T-helper 17 cell (primary cell): ENCODE measurements at regions not wholly inside any gene's neighbourhood (a gene's known extent, or its start where the extent isn't known, plus 50 kb on each side); places are given as distances from the start of the nearest gene placed in this dataset.
"Not testable (repeated sequence)": the region's sequence is repeated elsewhere in the genome, so short reads cannot be mapped to it uniquely, and the experiment has no call there.

ENCODE experiments used
- ATAC-seq: fragments of 150-1000 bp; cut with Tn5 transposase; 2 replicates; pipeline ENCODE4 v1.10.0; 2021; ENCODE audit warnings: mild to moderate bottlenecking, moderate library complexity
- DNase-seq, 3 donors: peaks; one replicate each; pipeline versions ENCODE4 v3.0.0 to v3.0.0-alpha.2; 2020 to 2021
- H3K9me3 ChIP-seq: one replicate; pipeline ENCODE4 v1.7.0; 2013; ENCODE audit warnings: low read length, mild to moderate bottlenecking; ENCODE audit not compliant: control insufficient read depth, poor library complexity, severe bottlenecking
- H3K27ac Mint-ChIP-seq: one replicate; pipeline ENCODE4 v1.8.0; 2022; ENCODE audit warnings: mild to moderate bottlenecking, moderate library complexity, mixed read lengths
- H3K27me3 Mint-ChIP-seq: one replicate; pipeline ENCODE4 v1.8.0; 2022; ENCODE audit warnings: mixed read lengths
- H3K36me3 Mint-ChIP-seq: one replicate; pipeline ENCODE4 v1.8.0; 2022; ENCODE audit warnings: low read depth, mixed read lengths
- H3K4me1 Mint-ChIP-seq: one replicate; pipeline ENCODE4 v1.8.0; 2022; ENCODE audit warnings: mild to moderate bottlenecking, mixed read lengths
- H3K4me3 Mint-ChIP-seq: one replicate; pipeline ENCODE4 v1.8.0; 2022; ENCODE audit warnings: mild to moderate bottlenecking, moderate library complexity, mixed read lengths

DNA sequence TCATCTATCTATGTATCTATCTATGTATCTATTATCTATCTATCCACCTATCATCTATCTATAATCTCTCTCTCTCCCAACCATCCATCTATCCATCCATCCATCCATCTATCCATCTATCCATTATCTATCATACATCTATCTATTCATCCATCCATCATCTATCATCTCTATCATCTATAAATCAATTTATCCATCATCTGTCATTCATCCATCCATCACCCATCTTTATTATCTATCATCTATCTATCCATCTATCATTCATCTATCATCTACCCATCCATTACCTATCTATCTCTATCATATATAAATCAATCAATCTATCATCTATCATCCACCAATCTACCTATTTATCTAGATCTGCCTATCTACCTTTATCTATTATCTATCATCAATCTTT is 69.4 kb upstream of the PPP2R3B start:
- Mint-ChIP-seq H3K27me3 (no peaks in the 10 kb centered on the region), H3K4me1 (no peaks in the 10 kb centered on the region), H3K36me3 (no peaks in the 10 kb centered on the region), H3K4me3 (no peak overlapping the region), H3K27ac (no peak overlapping the region)
- no peak for DNase-seq
- no peaks in the 10 kb centered on the region for H3K9me3 ChIP-seq
- ATAC-seq: no peak

DNA sequence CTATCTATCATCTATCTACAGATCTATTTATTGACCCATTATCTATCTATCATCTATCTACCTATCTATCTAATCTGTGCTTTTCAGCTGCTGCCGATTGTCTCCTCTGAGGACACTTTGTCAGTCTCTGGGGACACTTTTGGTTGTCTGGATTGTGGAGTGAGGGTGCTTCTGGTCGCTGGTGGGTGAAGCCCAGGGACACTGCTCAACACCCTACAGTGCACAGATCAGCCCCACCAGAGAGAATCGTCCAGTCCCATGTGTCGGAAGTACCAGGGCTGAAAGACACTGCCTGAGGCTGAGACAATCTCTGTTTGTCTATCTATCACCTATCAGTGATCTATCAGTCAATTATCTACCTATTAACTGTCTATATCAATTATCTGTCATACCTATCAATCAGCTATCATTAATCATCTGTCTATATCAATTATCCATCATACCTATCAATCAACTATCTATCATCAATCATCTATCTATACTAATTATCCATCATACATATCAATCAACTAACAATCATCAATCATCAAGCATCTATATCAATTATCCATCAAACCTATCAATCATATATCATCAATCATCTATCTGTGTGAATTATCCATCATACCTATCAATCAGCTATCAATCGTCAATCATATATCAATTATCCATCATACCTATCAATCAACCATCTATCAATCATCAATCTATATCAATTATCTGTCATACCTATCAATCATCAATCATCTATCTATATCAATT is 70.0 kb upstream of the PPP2R3B start:
- Mint-ChIP-seq H3K27me3 (no peaks in the 10 kb centered on the region), H3K4me3 (no peak overlapping the region), H3K27ac (no peak overlapping the region), H3K4me1 (no peaks in the 10 kb centered on the region), H3K36me3 (no peaks in the 10 kb centered on the region)
- ATAC-seq (no peak), DNase-seq (no peak)
- no peaks in the 10 kb centered on the region for H3K9me3 ChIP-seq

DNA sequence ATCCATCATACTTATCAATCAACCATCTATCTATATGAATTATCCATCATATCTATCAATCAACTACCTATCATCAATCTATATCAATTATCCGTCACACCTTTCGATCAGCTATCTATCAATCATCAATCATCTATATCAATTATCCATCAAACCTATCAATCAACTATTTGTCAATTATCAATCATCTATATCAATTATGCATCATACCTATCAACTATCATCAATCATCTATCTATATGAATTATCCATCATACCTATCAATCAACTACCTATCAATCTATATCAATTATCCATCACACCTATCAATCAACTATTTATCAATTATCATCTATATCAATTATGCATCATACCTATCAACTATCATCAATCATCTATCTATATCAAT is 70.6 kb upstream of the PPP2R3B start:
- Mint-ChIP-seq H3K4me3 (no peak overlapping the region), H3K27ac (no peak overlapping the region), H3K36me3 (no peaks in the 10 kb centered on the region), H3K4me1 (no peaks in the 10 kb centered on the region), H3K27me3 (no peaks in the 10 kb centered on the region)
- DNase-seq: no peak
- H3K9me3 ChIP-seq: no peaks in the 10 kb centered on the region
- ATAC-seq: no peak

DNA sequence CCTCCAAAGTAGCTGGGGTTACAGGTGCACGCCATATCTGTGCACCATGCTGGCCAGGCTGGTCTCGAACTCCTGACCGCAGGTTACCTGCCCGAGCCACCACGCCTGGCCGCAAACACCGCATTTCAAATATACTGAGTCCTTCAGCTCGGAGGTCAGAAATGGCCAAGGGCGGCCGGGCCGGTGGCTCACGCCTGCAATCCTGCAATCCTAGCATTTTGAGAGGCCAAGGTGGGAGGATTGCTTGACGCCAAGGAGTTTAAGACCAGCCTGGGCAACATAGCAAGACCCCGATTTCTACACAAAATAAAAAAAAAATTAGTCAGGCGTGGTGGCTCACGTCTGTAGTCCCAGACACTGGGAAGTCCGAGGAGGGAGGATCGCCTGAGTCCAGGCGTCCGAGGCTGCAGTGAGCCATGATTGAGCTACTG is 71.9 kb upstream of the PPP2R3B start:
- Mint-ChIP-seq H3K4me3 (no peak overlapping the region), H3K27me3 (no peaks in the 10 kb centered on the region)

DNA sequence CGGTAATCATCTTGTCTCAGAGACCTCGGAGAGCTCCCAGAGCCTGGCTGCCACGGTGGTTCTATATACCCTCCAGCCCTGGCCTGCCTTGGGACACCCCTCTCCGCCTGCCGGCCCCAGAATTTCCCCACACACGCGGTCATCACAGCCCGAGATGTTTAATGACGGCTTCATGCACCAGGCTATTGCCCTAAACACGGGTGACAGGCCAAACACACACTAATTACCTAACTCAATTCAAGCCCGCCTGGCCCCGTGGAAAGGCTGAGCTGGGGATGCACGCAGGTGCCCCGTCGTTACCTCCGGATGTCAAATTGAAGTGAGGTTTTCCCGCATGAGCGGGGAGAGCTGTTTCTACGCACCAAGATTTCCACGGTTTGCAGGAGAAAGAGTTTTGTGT is 72.9 kb upstream of the PPP2R3B start:
- H3K9me3 ChIP-seq: no peaks in the 10 kb centered on the region
- ATAC-seq (no peak), DNase-seq (no peak)
- Mint-ChIP-seq H3K27ac (no peak overlapping the region), H3K27me3 (no peaks in the 10 kb centered on the region), H3K36me3 (no peaks in the 10 kb centered on the region), H3K4me1 (no peaks in the 10 kb centered on the region), H3K4me3 (no peak overlapping the region)

More for the DNA sequence above, 71.9 kb upstream of the PPP2R3B start:
- DNase-seq: no peak
- H3K4me1 Mint-ChIP-seq: no peaks in the 10 kb centered on the region
- no peaks in the 10 kb centered on the region for H3K9me3 ChIP-seq
- H3K36me3 Mint-ChIP-seq: no peaks in the 10 kb centered on the region
- H3K27ac Mint-ChIP-seq: no peak overlapping the region
- ATAC-seq: no peak

DNA sequence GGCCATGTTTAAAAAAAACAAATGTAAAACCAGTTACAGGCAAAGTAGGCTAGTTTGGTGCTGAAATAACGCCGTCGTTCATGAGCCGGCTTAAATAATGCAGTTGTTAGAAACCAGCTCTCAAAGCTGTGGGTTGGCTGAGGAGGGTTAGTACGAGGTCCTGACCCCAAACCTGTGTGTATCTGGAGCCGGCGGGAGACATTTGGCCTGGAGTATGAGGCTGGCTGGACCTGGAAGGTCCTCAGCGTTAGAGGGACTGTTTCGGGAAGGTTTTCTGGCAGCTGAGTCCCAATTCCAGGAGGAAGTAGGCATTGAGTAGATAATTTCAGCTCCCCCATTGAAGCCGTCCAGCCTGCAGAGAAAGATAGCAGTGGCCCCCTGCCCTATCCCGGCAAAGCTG is 73.4 kb upstream of the PPP2R3B start:
- no peak overlapping the region for H3K4me3 Mint-ChIP-seq
- no peaks in the 10 kb centered on the region for H3K9me3 ChIP-seq
- no peak overlapping the region for H3K27ac Mint-ChIP-seq
- no peak for ATAC-seq
- H3K27me3 Mint-ChIP-seq: no peaks in the 10 kb centered on the region
- no peaks in the 10 kb centered on the region for H3K4me1 Mint-ChIP-seq
- DNase-seq: no peak
- H3K36me3 Mint-ChIP-seq: no peaks in the 10 kb centered on the region

DNA sequence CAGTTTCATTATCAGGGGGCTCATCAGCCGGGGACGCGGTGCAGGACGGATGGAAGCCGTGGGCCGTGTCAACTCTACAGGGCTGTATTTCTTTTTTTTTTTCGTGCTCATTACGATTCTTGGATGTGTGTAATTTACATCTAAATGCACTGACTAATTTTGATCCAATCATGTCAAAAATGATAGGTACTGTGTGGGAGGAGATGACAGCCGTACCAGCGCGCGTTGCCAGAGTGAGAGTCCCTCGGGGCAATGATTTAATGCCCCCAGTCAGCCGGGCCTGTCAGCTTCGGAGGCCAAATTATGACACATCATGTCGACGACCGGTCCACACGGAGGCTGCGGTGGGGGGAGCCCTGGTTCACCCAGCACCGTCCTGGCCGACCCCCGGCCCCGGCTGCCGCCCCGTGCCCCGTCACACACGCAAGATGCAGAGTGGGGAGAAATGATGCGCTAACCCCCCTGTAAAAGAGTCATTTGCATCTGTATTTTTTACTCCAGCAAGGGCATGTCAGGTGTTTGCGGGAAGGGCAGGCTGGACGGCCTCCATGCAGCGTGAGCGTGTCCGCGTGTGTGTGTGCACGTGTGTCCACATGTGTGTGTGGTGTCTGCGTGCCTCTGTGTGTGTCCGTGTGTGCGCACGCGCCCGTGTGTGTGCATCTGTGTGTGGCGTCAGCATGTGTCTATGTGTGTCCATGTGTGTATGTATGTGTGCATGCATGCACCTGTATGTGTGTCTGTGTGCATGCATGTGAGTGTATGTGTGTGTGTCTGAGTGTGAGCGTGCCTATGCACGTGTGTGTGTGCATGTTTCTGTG is 74.3 kb upstream of the PPP2R3B start:
- H3K36me3 Mint-ChIP-seq: no peaks in the 10 kb centered on the region
- ATAC-seq: no peak
- H3K4me1 Mint-ChIP-seq: no peaks in the 10 kb centered on the region
- H3K27ac Mint-ChIP-seq: no peak overlapping the region
- no peak overlapping the region for H3K4me3 Mint-ChIP-seq
- no peak for DNase-seq
- H3K27me3 Mint-ChIP-seq: no peaks in the 10 kb centered on the region
- H3K9me3 ChIP-seq: no peaks in the 10 kb centered on the region

DNA sequence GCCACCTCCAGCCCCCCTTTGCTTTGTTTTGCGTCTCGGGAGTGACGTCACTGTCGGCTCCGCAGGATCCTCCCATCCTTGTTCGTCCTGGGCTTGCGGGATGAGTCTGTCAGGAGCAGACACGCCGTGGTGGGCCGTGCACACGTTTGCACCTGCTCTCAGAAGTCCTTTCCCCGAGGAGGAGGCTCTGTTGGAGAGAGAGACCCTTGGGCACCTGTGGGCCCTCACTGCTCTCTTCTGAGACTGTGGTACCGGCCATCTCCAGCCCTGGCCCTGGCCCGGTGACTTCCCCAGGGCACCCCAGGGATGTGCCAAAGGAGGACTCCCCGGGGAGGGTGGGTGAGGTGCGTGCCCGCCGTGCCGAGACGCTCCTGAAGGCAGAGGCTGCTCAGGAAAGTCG is 76.1 kb upstream of the PPP2R3B start:
- Mint-ChIP-seq H3K4me3 (no peak overlapping the region), H3K27me3 (no peaks in the 10 kb centered on the region), H3K27ac (no peak overlapping the region), H3K36me3 (no peaks in the 10 kb centered on the region), H3K4me1 (no peaks in the 10 kb centered on the region)
- no peaks in the 10 kb centered on the region for H3K9me3 ChIP-seq
- ATAC-seq (no peak), DNase-seq (no peak)

DNA sequence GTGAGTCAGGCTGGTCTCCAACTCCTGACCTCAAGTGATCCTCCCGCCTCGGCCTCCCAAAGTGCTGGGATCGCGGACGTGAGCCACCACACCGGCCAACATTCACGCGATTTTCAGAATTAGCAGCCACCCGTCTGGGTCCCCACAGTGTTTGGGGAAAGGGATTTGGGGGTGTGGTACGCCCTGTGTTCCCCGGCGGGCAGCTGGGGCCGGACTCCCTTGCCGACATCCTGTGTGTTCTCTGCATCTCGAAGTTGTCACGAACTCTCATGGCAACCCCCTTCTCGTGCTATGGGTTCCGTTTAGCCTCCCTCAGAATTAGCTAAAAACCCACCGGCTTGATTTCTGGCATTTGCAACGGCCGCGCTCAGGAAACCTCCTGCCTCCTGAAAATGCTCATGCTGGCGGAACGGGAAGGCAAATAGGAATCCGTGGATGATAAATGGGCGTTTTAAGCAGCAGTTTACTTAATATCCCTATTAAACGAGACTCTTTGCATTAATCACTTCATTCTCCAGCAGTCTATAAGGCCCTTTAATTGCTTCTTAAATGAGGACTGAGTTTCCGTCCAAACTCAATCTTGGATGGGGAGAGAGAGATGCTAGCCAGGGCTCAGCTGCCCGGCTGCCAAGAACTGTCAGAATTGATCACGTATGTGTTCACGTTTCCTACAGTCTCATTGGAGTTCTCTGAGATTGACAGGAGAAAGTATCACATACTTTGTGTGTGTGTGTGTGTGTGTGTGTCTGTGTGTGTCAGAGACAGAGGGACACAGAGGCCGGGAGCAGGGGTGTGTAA is 78.9 kb upstream of the PPP2R3B start:
- H3K27me3 Mint-ChIP-seq: no peaks in the 10 kb centered on the region
- DNase-seq: no peak
- H3K27ac Mint-ChIP-seq: no peak overlapping the region
- H3K4me1 Mint-ChIP-seq: no peaks in the 10 kb centered on the region
- H3K36me3 Mint-ChIP-seq: no peaks in the 10 kb centered on the region
- ATAC-seq: no peak
- no peaks in the 10 kb centered on the region for H3K9me3 ChIP-seq
- no peak overlapping the region for H3K4me3 Mint-ChIP-seq

DNA sequence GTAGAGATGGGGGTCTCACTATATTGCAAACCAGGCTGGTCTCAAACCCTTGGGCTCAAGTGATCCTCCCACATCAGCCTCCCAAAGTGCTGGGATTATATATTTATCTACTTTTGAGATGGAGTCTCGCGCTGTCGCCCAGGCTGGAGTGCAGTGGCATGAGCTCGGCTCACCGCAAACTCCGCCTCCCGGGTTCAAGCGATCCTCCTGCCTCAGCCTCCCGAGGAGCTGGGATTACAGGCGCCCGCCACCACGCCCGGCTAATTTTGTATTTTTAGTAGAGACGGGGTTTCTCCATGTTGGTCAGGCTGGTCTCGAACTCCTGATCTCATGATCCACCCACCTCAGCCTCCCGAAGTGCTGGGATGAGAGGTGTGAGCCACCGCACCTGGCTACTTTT is 80.1 kb upstream of the PPP2R3B start:
- not testable (repeated sequence) for H3K9me3 ChIP-seq, H3K4me3 Mint-ChIP-seq, H3K36me3 Mint-ChIP-seq, H3K4me1 Mint-ChIP-seq, H3K27ac Mint-ChIP-seq, H3K27me3 Mint-ChIP-seq, DNase-seq, ATAC-seq

DNA sequence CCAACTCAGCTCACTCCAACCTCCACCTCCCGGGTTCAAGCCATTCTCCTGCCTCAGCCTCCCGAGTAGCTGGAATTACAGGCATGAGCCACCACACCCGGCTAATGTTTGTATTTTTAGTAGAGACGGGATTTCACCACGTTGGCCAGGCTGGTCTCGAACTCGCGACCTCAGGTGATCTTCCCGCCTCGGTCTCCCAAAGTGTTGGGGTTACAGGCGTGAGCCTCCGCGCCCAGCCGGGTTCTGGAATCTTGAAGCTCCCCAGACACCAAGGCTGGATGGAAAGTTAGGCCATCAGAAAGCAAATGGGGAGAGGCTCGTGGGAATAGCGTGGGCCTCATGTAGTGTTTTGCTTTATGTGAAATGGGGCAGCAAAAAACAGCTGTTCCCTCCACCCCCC is 81.0 kb upstream of the PPP2R3B start:
- H3K36me3 Mint-ChIP-seq, H3K4me3 Mint-ChIP-seq, H3K9me3 ChIP-seq, DNase-seq, H3K27ac Mint-ChIP-seq, ATAC-seq, H3K4me1 Mint-ChIP-seq, H3K27me3 Mint-ChIP-seq: not testable (repeated sequence)

DNA sequence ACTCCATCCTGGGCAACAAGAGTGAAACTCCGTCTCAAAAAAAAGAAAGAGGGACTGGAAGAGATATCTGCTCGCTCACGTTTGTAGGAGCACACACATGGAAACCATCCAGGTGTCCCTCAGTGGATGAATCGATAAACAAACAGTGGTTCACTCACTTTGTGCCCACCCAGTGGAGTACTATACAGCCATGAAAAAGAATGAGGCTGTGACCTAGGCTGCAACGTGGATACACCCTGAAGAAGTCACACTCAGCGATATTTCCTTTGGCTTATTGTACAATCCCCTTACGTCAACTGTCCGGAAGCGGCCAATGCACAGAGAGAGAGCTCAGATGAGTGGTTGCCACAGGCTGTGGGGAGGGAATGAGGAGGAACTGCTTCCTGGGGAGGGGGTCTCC is 82.3 kb upstream of the PPP2R3B start:
- Mint-ChIP-seq H3K4me3 (no peak overlapping the region), H3K27me3 (no peaks in the 10 kb centered on the region), H3K27ac (no peak overlapping the region), H3K36me3 (no peaks in the 10 kb centered on the region), H3K4me1 (no peaks in the 10 kb centered on the region)
- ATAC-seq (no peak), DNase-seq (no peak)
- no peaks in the 10 kb centered on the region for H3K9me3 ChIP-seq

DNA sequence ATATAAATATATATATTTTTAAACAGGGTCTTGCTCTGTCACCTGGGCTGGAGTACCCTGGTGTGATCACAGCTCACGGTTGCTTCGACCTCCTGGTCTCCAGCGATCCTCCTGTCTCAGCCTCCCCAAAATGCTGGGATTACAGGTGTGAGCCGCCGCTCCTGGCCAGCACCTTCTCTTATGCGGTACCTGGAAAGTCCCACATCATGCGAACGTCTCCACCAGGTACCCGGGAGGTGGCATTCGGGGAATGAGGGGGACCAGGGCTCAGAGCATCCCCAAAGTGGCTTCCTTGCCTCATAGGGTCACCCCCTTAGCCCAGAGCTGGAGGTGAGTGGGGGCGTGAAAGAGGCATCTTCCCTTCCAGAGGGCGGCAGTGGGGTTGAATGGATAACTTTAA is 84.0 kb upstream of the PPP2R3B start:
- no peaks in the 10 kb centered on the region for H3K9me3 ChIP-seq
- no peak for ATAC-seq
- Mint-ChIP-seq H3K27me3 (peaks cover 1% of the 10 kb centered on the region), H3K27ac (no peak overlapping the region), H3K4me1 (no peaks in the 10 kb centered on the region), H3K4me3 (no peak overlapping the region), H3K36me3 (no peaks in the 10 kb centered on the region)
- DNase-seq: no peak
